Suprapubic skin (tissue), 4 donors: ENCODE measurements at regions not wholly inside any gene's neighbourhood (a gene's known extent, or its start where the extent isn't known, plus 50 kb on each side); places are given as distances from the start of the nearest gene placed in this dataset.

Source experiments
- EP300 ChIP-seq: sonication (generic); formaldehyde crosslinking; IDR thresholded peaks from one replicate; pipeline ENCODE4 v1.6.1; 2017; ENCODE audit warnings: antibody characterized with exemption
- POLR2A ChIP-seq, 2 donors: fragments of 450-650 bp; IDR thresholded peaks; one replicate each; pipeline ENCODE4 v1.6.1; 2017; ENCODE audit warnings: antibody characterized with exemption in 2 of 2, mild to moderate bottlenecking in 2 of 2, moderate library complexity in 2 of 2
- POLR2AphosphoS5 ChIP-seq, 3 donors: sonication (generic); formaldehyde crosslinking; IDR thresholded peaks; one replicate each; pipeline ENCODE4 v1.6.1; 2017; ENCODE audit warnings: antibody characterized with exemption in 3 of 3
- TF ChIP-seq, protein P1 (sequence below), 2 donors: fragments of 200-600 bp in 1 of 2; fragments of 450-650 bp in 1 of 2; sonication (generic) in 1 of 2; IDR thresholded peaks; one replicate each; pipeline ENCODE4 v1.5.1; 2016 to 2019; ENCODE audit warnings: antibody characterized with exemption in 2 of 2, mild to moderate bottlenecking in 1 of 2, moderate library complexity in 1 of 2

DNA sequence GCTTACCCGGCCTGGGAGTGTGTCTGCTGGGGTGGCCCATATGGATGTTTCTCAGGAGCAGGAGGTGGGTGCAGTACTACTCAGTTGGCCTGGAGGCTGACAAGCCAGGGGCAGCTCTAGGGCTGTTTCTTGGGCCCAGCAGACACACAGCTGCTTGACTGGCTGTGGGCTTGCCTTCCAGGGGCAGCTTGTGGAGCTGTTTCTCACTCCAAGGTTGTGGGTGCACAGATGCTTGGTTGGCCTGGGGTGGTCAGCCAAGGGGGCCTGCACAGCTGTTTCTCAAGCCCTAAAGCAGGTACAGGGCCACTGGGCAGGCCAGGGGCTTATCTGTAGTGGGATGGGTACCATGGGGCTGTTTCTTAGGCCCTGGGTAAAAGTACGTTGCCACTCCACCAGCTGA is 1078.1 kb upstream of the ADGRL2 start:
- TF ChIP-seq, protein P1, sequence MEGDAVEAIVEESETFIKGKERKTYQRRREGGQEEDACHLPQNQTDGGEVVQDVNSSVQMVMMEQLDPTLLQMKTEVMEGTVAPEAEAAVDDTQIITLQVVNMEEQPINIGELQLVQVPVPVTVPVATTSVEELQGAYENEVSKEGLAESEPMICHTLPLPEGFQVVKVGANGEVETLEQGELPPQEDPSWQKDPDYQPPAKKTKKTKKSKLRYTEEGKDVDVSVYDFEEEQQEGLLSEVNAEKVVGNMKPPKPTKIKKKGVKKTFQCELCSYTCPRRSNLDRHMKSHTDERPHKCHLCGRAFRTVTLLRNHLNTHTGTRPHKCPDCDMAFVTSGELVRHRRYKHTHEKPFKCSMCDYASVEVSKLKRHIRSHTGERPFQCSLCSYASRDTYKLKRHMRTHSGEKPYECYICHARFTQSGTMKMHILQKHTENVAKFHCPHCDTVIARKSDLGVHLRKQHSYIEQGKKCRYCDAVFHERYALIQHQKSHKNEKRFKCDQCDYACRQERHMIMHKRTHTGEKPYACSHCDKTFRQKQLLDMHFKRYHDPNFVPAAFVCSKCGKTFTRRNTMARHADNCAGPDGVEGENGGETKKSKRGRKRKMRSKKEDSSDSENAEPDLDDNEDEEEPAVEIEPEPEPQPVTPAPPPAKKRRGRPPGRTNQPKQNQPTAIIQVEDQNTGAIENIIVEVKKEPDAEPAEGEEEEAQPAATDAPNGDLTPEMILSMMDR (IDR thresholded peaks at IDR 0.05): no peak
- TF ChIP-seq POLR2A (IDR thresholded peaks at IDR 0.05) (no peak), POLR2AphosphoS5 (IDR thresholded peaks at IDR 0.05) (no peak), EP300 (no peak)
